PC-9 (cell line): ENCODE measurements at regions not wholly inside any gene's neighbourhood (a gene's known extent, or its start where the extent isn't known, plus 50 kb on each side); places are given as distances from the start of the nearest gene placed in this dataset.

ENCODE experiments used
- CTCF ChIP-seq: fragments of 200-600 bp; sonication (generic); conservative IDR thresholded peaks from 2 replicates; pipeline ENCODE4 v1.6.1; 2017; ENCODE audit warnings: mixed run types, antibody characterized with exemption, mild to moderate bottlenecking, moderate library complexity
- EZH2 ChIP-seq: fragments of 200-600 bp; sonication (generic); IDR thresholded peaks from 2 replicates; pipeline ENCODE4 v1.8.0; 2017; ENCODE audit warnings: antibody characterized with exemption, low read depth

DNA sequence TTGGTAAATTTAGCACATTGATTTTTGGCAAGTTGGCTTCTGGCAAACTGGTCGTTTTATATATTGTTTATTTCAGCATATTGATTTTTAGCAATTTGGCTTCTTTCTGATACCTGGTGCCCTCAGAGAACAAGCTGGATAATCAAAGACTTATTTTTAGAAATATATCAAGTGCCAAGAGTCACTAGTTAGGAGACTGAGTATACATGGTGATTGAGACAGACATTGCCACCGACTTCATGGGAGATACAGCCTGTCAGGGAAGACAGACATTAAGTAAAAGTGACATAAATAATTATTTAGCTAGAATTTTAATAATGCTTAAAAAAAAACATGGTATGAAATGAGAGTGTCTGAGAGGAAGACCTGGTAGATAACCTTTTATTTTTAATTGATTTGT is 242.3 kb upstream of the MTNR1B start:
- TF ChIP-seq CTCF (no peak), EZH2 (no peak)
